ENCODE measurements at regions not wholly inside any gene's neighbourhood (a gene's known extent, or its start where the extent isn't known, plus 50 kb on each side); places are given as distances from the start of the nearest gene placed in this dataset.
A peak's percentile ranks its signal among the peaks of the same experiment; 100 is the strongest.

- Histone ChIP-seq H3K27me3 (ENCODE audit: control insufficient read depth, insufficient read depth, low read length) (peaks cover under 1% of the 10 kb centered on the region), H3K27ac (ENCODE audit: low read depth, low read length) (no peak overlapping the region), H3K9me3 (ENCODE audit: control insufficient read depth, insufficient read depth, low read length) (peaks cover 2% of the 10 kb centered on the region; the same call in 1 of the 2 replicates), H3K4me3 (ENCODE audit: low read depth, low read length) (no peak overlapping the region)
- ChIA-PET CTCF (no interaction called here), POLR2A (no interaction called here)
- DNase-seq (ENCODE audit: low read depth, low spot score) = no peak
- TF ChIP-seq CTCF (IDR thresholded peaks at IDR 0.05; ENCODE audit: low read depth, low read length) = no peak
These were observed 166.0 kb downstream of the AHSP start for GRCh38 chr16:31693733-31694132.

- Histone ChIP-seq H3K9me3 (ENCODE audit: control insufficient read depth, insufficient read depth, low read length) (peaks cover 2% of the 10 kb centered on the region; the same call in 1 of the 2 replicates), H3K27me3 (ENCODE audit: control insufficient read depth, insufficient read depth, low read length) (peaks cover 4% of the 10 kb centered on the region), H3K27ac (ENCODE audit: low read depth, low read length) (no peak overlapping the region), H3K4me3 (ENCODE audit: low read depth, low read length) (no peak overlapping the region)
- ChIA-PET CTCF (no interaction called here), POLR2A (no interaction called here)
- no peak for DNase-seq (ENCODE audit: low read depth, low spot score)
- TF ChIP-seq CTCF (IDR thresholded peaks at IDR 0.05; ENCODE audit: low read depth, low read length) = no peak
These were observed 166.8 kb downstream of the AHSP start for GRCh38 chr16:31694461-31694860.

- H3K27ac ChIP-seq (ENCODE audit: low read depth, low read length) = no peak overlapping the region
- peaks cover 2% of the 10 kb centered on the region; the same call in 1 of the 2 replicates for H3K9me3 ChIP-seq (ENCODE audit: control insufficient read depth, insufficient read depth, low read length)
- DNase-seq (ENCODE audit: low read depth, low spot score) = no peak
- no peak for TF ChIP-seq CTCF (IDR thresholded peaks at IDR 0.05; ENCODE audit: low read depth, low read length)
- ChIA-PET POLR2A (no interaction called here), CTCF (interaction anchor here (1.1 to 1.4 kb wide), 2 partner anchors 15 to 185 kb away, joined by 4 to 5 read pairs; no protein-coding TSS in a partner anchor)
- peaks cover 4% of the 10 kb centered on the region for H3K27me3 ChIP-seq (ENCODE audit: control insufficient read depth, insufficient read depth, low read length)
- no peak overlapping the region for H3K4me3 ChIP-seq (ENCODE audit: low read depth, low read length)
These were observed 168.0 kb downstream of the AHSP start for GRCh38 chr16:31695667-31696066.

- Histone ChIP-seq H3K27ac (ENCODE audit: low read depth, low read length) (no peak overlapping the region), H3K4me3 (ENCODE audit: low read depth, low read length) (no peak overlapping the region), H3K27me3 (ENCODE audit: control insufficient read depth, insufficient read depth, low read length) (peaks cover 4% of the 10 kb centered on the region), H3K9me3 (ENCODE audit: control insufficient read depth, insufficient read depth, low read length) (peaks cover 2% of the 10 kb centered on the region; the same call in 1 of the 2 replicates)
- peak; percentile 73 for TF ChIP-seq CTCF (IDR thresholded peaks at IDR 0.05; ENCODE audit: low read depth, low read length)
- ChIA-PET POLR2A (no interaction called here), CTCF (interaction anchor here (0.6 to 1.4 kb wide), 2 partner anchors 16 to 186 kb away, joined by 4 to 5 read pairs; a partner anchor contains a TSS)
- DNase-seq (ENCODE audit: low read depth, low spot score) = no peak
These were observed 169.5 kb downstream of the AHSP start for GRCh38 chr16:31696968-31697743.

- Histone ChIP-seq H3K9me3 (ENCODE audit: control insufficient read depth, insufficient read depth, low read length) (peaks cover 2% of the 10 kb centered on the region; the same call in 1 of the 2 replicates), H3K27ac (ENCODE audit: low read depth, low read length) (no peak overlapping the region), H3K27me3 (ENCODE audit: control insufficient read depth, insufficient read depth, low read length) (peaks cover 4% of the 10 kb centered on the region), H3K4me3 (ENCODE audit: low read depth, low read length) (no peak overlapping the region)
- no peak for TF ChIP-seq CTCF (IDR thresholded peaks at IDR 0.05; ENCODE audit: low read depth, low read length)
- ChIA-PET POLR2A (no interaction called here), CTCF (no interaction called here)
- no peak for DNase-seq (ENCODE audit: low read depth, low spot score)
These were observed 170.0 kb downstream of the AHSP start for GRCh38 chr16:31697744-31698125.

All from AG04450 (cell line).